Umbilical cord (tissue), 1 donor: ENCODE measurements at regions not wholly inside any gene's neighbourhood (a gene's known extent, or its start where the extent isn't known, plus 50 kb on each side); places are given as distances from the start of the nearest gene placed in this dataset.

ENCODE experiments used
- DNase-seq: peaks from one replicate; pipeline ENCODE4 v3.0.0-alpha.2; 2015; ENCODE audit warnings: low spot score

DNA sequence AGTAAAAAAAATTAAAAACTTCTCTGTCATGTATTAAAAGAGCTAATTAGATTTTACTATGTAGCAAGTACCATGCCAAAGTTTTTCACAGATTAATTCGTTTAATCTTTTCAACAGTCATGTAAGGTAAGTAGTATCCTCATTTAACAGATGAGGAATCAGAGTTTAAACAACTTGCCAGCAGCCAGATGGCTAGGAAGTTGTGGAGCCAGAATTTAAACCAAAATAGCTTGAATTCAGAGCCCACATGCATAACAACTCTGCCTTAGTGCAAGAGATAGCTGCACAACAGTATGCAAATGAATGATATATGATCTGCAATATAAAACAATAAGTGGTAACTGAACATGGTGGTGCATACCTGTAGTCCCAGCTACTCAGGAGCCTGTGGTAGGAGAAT is 75.3 kb downstream of the NAP1L3 start:
- DNase-seq = no peak

DNA sequence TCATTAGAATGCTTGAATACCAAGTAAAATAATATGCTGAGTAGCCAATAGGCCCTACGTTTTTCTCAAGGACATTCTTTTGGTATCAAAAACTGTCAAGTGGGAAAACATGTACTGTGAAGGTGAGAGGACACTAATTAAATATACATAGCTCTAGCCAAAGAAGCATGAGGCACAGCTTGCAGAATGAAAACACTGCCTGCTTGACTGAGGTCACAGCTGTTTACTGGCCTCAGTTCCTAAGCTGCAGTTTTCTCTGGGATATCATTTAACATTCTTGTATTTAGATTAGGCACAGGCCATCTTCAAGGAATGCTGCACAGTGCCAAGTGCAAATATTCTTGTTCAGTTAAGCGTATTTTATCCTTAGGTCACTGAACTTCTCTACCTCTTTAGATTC is 78.6 kb downstream of the NAP1L3 start:
- DNase-seq = no peak

DNA sequence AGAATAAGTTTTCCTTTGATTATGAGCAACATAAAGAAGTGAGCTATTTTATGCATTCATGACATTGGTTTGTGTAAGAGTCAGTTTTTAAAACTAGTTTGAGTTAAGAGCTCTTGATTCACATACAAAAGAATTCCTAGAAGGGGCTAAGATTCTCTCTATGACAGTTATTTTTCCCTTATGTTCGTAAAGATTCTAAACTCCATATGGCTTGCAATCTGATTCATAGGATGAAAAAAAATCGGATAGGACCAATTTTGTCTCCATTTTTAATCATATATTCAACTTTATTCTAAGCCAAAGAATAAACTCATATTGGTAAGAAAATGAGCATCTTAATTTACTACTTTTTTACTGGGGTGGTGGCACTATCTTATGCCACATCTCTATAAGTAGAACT is 79.4 kb downstream of the NAP1L3 start:
- DNase-seq = peak; percentile 2

DNA sequence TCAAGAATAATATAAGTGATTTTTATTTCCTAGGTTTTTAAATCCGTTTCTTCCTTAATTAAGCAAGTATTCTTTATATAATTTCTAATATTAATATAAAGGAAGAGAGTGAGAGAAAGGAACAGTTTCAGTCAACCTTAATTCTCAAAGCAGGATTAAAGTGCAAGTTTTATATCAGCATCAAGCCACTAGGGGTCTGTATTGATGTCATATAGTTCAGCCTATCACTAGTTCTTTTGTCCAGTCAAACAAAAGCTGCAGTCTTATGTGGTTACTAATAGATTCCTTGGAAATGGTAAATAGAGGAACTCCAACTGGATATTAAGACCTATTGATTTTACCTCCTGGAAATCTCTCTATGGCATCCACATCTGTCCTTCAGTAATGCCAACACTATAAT is 82.0 kb downstream of the NAP1L3 start:
- no peak for DNase-seq

DNA sequence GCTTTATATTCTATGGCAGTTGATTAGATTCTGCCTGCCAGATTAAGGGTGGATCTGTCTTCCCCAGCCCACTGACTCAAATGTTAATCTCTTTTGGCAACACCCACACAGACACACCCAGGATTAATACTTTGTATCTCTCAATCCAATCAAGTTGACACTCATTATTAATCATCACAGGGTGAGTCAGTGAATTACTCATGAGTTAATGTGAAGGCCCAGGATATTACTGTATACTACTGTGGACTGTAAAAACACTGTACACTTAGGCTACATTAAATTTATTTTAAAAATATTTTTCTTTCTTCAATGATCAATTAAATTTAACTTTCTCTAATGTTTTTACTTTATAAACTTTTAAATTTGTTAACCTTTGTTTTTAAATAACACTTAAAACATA is 87.7 kb downstream of the NAP1L3 start:
- DNase-seq = peak; percentile 3

DNA sequence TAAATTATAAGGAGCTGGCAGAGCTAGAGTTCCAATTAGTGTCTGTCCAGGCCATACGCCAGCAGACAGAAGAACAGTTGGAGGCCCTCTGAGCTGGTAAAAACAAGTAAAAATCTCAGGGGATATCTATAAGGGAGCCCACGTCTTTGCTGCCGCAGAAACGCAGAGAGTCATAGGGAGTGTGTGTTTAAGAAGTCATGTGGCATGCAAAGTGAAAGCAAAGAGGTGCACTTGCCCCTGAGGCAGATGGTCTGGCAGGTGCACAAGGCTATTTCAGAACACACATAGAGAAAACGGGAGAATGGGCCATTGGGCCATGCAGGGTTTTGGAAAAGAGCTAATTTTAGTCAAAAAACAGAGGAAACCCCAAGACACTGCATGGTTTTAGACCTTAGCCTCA is 92.7 kb downstream of the NAP1L3 start:
- no peak for DNase-seq

DNA sequence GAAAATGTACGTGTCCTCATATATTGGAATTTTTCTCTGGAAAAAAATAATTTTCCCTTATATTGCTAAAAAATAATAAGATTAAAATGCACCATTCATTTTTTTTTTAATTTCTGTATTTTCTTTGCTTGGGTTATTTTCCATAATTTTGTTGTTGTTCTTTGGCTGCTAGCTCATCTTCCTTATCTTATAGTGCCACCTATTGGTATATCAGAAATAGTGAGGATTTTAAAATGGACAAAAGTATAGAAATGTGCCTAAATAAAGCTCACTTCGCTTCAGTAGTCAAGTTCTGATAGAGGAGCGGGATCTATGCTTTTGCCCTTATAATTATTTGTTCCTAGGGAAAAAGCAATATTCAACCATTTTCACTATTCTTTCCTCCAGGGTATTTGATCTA is 134.8 kb downstream of the NAP1L3 start:
- DNase-seq = no peak

DNA sequence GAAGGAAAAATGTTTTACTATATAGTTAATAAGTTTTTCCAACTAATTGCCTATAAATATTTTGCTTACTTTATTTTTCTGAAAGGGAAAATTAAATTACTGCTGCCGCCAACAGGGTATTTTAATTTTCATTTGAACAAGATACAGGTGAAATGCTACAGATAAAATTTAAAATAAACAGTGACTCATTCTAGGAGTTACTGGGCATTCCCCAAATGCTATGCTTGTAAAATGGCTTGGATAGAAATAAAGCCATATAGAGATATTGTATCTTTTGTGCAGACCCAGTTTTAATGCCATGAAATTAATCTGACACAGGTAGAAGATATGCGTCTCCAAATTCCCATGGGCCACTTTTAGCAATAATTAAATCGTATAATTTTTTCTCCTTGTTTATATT is 144.5 kb downstream of the NAP1L3 start:
- no peak for DNase-seq
